Fibroblast of the aortic adventitia (primary cell): ENCODE measurements at regions not wholly inside any gene's neighbourhood (a gene's known extent, or its start where the extent isn't known, plus 50 kb on each side); places are given as distances from the start of the nearest gene placed in this dataset.
A peak's percentile ranks its signal among the peaks of the same experiment; 100 is the strongest.

Source experiments
- DNase-seq: peaks from one replicate; pipeline ENCODE4 v3.0.0-alpha.2; 2010; ENCODE audit warnings: low read depth
- H3K4me3 ChIP-seq: 2 replicates; pipeline ENCODE4 v1.5.1; 2011; ENCODE audit warnings: low read depth, mild to moderate bottlenecking, control low read depth, low read length, moderate library complexity
- CTCF ChIP-seq: IDR thresholded peaks from 2 replicates; pipeline ENCODE4 v1.5.1; 2011; ENCODE audit warnings: mild to moderate bottlenecking, low read length, control low read depth, inconsistent platforms; ENCODE audit not compliant: insufficient read depth

- no peak for DNase-seq
- no peak overlapping the region for H3K4me3 ChIP-seq
- TF ChIP-seq CTCF = no peak
Observed at GRCh38 chr20:40957265-40957760, 71.3 kb upstream of the TOP1 start.

GRCh38 chr20:40958598-40958997 is 70.0 kb upstream of the TOP1 start:
- H3K4me3 ChIP-seq = no peak overlapping the region
- no peak for DNase-seq
- TF ChIP-seq CTCF = no peak

- DNase-seq = no peak
- TF ChIP-seq CTCF = no peak
- no peak overlapping the region for H3K4me3 ChIP-seq
Observed at GRCh38 chr20:40959325-40960092, 69.1 kb upstream of the TOP1 start.

GRCh38 chr20:40960101-40960500 is 68.5 kb upstream of the TOP1 start:
- no peak for TF ChIP-seq CTCF
- DNase-seq = no peak

GRCh38 chr20:40960521-40960956 is 68.1 kb upstream of the TOP1 start:
- no peak overlapping the region for H3K4me3 ChIP-seq
- TF ChIP-seq CTCF = no peak
- DNase-seq = peak; percentile 35

More at GRCh38 chr20:40960101-40960500, 68.5 kb upstream of the TOP1 start:
- no peak overlapping the region for H3K4me3 ChIP-seq

- DNase-seq = no peak
- TF ChIP-seq CTCF = no peak
- no peak overlapping the region for H3K4me3 ChIP-seq
Observed at GRCh38 chr20:40961176-40961575, 67.4 kb upstream of the TOP1 start.
